Vagina (tissue), 2 donors: ENCODE measurements at regions not wholly inside any gene's neighbourhood (a gene's known extent, or its start where the extent isn't known, plus 50 kb on each side); places are given as distances from the start of the nearest gene placed in this dataset.
"Not testable (repeated sequence)": the region's sequence is repeated elsewhere in the genome, so short reads cannot be mapped to it uniquely, and the experiment has no call there.

Experiments
- DNase-seq, 2 donors: peaks; one replicate each; pipeline ENCODE4 v3.0.0-alpha.2; 2017; ENCODE audit errors: extremely low spot score in 2 of 2
- H3K27ac ChIP-seq: fragments of 200-600 bp; sonication (generic); one replicate; pipeline ENCODE4 v1.5.1; 2019
- H3K27me3 ChIP-seq: fragments of 200-600 bp; sonication (generic); one replicate; pipeline ENCODE4 v1.5.1; 2019
- H3K36me3 ChIP-seq, 2 donors: fragments of 200-600 bp; sonication (generic); one replicate each; pipeline ENCODE4 v1.5.1; 2017 to 2019
- H3K4me1 ChIP-seq: fragments of 200-600 bp; sonication (generic); one replicate; pipeline ENCODE4 v1.5.1; 2019
- H3K4me3 ChIP-seq, 2 donors: fragments of 200-600 bp; sonication (generic); 1 replicate in 1 of 2; 2 replicates in 1 of 2; pipeline ENCODE4 v1.5.1; 2016 to 2019
- H3K9me3 ChIP-seq: fragments of 200-600 bp; sonication (generic); one replicate; pipeline ENCODE4 v1.5.1; 2019
- POLR2A ChIP-seq, 2 donors: fragments of 450-650 bp; IDR thresholded peaks; one replicate each; pipeline ENCODE4 v1.6.1; 2017; ENCODE audit warnings: antibody characterized with exemption in 2 of 2, mild to moderate bottlenecking in 2 of 2, moderate library complexity in 2 of 2
- POLR2AphosphoS5 ChIP-seq, 2 donors: sonication (generic); formaldehyde crosslinking; IDR thresholded peaks; one replicate each; pipeline ENCODE4 v1.9.0; 2017; ENCODE audit warnings: antibody characterized with exemption in 2 of 2, mild to moderate bottlenecking in 2 of 2, low read depth in 1 of 2; ENCODE audit not compliant: insufficient read depth in 1 of 2
- intact Hi-C: fragments of 100-400 bp; cut with DNase I; formaldehyde crosslinking; loops from one replicate; pipeline ENCODE4 v1.15.1; 2023
- TF ChIP-seq, protein P1 (sequence below), 3 experiments: fragments of 450-650 bp in 2 of 3; fragments of 200-600 bp in 1 of 3; sonication (generic) in 1 of 3; IDR thresholded peaks; one replicate each; pipeline ENCODE4 v1.5.1; 2017 to 2019; ENCODE audit warnings: antibody characterized with exemption in 3 of 3, mild to moderate bottlenecking in 2 of 3, moderate library complexity in 2 of 3

DNA sequence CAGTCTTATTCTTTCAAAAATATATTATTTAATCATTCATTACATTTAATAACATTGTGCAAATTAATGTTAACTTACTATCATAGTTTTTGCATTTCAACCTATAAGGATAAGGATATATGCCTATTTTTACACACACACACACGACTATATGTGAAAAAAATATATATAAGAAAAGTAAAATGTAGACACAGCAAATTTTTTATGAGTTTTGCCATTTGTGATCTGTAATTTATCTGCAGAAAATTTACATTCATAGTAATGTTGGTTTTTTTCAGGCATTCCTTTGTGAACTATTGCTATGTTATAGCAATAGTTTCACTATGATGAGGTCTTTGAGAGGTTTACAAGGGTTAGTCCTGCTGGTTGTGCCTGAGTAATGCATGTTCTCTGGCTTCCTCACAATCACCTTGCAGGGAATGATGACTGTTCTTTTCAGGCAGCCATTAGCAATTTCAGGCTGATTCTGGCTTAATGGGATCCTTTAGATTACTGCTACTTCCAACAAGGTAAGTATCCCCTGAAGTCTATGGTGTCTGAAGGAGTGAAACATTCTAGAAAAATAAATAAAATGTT, 183.7 kb upstream of the CDK1 start:
- H3K27me3 ChIP-seq, result no peaks in the 10 kb centered on the region
- no peak overlapping the region for H3K27ac ChIP-seq
- no peaks in the 10 kb centered on the region for H3K4me1 ChIP-seq
- TF ChIP-seq POLR2AphosphoS5 (IDR thresholded peaks at IDR 0.05; ENCODE audit: insufficient read depth in 1 of 2, low read depth in 1 of 2), result no peak
- TF ChIP-seq, protein P1, sequence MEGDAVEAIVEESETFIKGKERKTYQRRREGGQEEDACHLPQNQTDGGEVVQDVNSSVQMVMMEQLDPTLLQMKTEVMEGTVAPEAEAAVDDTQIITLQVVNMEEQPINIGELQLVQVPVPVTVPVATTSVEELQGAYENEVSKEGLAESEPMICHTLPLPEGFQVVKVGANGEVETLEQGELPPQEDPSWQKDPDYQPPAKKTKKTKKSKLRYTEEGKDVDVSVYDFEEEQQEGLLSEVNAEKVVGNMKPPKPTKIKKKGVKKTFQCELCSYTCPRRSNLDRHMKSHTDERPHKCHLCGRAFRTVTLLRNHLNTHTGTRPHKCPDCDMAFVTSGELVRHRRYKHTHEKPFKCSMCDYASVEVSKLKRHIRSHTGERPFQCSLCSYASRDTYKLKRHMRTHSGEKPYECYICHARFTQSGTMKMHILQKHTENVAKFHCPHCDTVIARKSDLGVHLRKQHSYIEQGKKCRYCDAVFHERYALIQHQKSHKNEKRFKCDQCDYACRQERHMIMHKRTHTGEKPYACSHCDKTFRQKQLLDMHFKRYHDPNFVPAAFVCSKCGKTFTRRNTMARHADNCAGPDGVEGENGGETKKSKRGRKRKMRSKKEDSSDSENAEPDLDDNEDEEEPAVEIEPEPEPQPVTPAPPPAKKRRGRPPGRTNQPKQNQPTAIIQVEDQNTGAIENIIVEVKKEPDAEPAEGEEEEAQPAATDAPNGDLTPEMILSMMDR (IDR thresholded peaks at IDR 0.05), result no peak
- TF ChIP-seq POLR2A (IDR thresholded peaks at IDR 0.05), result no peak
- no peaks in the 10 kb centered on the region for H3K36me3 ChIP-seq
- no peaks in the 10 kb centered on the region for H3K9me3 ChIP-seq
- DNase-seq, result no peak
- no peak overlapping the region for H3K4me3 ChIP-seq
- intact Hi-C loops, result no loop called here

DNA sequence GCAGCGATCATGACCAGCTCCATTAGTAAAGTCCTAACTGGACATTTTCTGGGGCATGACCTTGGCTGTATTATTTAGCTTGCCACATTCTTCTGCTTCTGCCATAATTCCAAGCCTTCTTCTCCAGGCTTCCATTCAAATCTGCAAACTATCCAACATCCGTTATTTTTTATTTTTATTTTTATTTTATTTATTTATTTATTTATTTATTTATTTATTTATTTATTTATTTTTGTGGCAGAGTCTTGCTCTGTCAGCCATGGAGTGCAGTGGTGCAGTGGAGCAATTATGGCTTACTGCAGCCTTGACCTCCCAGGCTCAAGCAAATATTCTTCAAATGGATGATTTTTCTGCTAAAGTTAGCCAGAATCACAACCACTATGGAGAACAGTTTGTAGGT, 187.2 kb upstream of the CDK1 start:
- Histone ChIP-seq H3K9me3 (no peaks in the 10 kb centered on the region), H3K4me3 (no peak overlapping the region), H3K4me1 (no peaks in the 10 kb centered on the region), H3K36me3 (no peaks in the 10 kb centered on the region), H3K27ac (no peak overlapping the region), H3K27me3 (no peaks in the 10 kb centered on the region)
- no peak for DNase-seq
- intact Hi-C loops, result no loop called here
- TF ChIP-seq POLR2A (IDR thresholded peaks at IDR 0.05), result no peak
- TF ChIP-seq POLR2AphosphoS5 (IDR thresholded peaks at IDR 0.05; ENCODE audit: insufficient read depth in 1 of 2, low read depth in 1 of 2), result no peak
- TF ChIP-seq, protein P1 (IDR thresholded peaks at IDR 0.05), result no peak

DNA sequence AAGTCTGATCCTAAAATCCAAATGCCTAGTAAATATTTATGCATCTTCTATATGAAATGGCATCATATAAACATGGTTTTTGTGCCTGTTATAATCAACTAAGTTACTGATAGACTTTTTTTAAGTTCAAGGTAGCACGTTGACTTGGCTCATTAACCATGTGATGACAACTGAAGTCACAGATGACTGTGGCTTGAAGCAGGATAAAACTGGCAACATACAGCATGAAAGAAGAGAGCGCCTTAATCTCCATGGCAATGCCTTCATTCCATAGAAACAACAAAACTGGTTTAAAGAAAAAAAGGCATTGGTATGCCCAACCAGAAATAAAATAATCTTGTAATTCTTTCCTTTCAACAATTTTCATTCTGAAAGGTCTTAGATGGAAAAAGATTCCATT, 188.9 kb upstream of the CDK1 start:
- Histone ChIP-seq H3K27ac (no peak overlapping the region), H3K4me1 (no peaks in the 10 kb centered on the region), H3K36me3 (no peaks in the 10 kb centered on the region), H3K4me3 (no peak overlapping the region), H3K9me3 (no peaks in the 10 kb centered on the region), H3K27me3 (no peaks in the 10 kb centered on the region)
- TF ChIP-seq, protein P1 (IDR thresholded peaks at IDR 0.05), result no peak
- TF ChIP-seq POLR2A (IDR thresholded peaks at IDR 0.05), result no peak
- no peak for TF ChIP-seq POLR2AphosphoS5 (IDR thresholded peaks at IDR 0.05; ENCODE audit: insufficient read depth in 1 of 2, low read depth in 1 of 2)
- DNase-seq, result no peak
- intact Hi-C loops, result no loop called here

DNA sequence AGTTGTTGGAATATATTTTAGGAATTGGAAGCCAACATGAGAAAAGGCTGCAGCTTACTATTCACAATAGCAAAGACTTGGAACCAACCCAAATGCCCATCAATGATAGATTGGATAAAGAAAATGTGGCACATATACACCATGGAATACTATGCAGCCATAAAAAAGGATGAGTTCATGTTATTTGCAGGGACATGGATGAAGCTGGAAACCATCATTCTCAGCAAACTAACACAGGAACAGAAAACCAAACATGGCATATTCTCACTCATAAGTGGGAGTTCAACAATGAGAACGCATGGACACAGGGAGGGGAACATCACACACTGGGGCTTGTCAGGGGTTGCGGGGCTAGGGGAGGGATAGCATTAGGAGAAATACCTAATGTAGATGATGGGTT, 192.1 kb upstream of the ANK3 start:
- H3K27me3 ChIP-seq, H3K36me3 ChIP-seq, H3K4me3 ChIP-seq, DNase-seq, H3K9me3 ChIP-seq, H3K27ac ChIP-seq, intact Hi-C loops, H3K4me1 ChIP-seq: not testable (repeated sequence)

DNA sequence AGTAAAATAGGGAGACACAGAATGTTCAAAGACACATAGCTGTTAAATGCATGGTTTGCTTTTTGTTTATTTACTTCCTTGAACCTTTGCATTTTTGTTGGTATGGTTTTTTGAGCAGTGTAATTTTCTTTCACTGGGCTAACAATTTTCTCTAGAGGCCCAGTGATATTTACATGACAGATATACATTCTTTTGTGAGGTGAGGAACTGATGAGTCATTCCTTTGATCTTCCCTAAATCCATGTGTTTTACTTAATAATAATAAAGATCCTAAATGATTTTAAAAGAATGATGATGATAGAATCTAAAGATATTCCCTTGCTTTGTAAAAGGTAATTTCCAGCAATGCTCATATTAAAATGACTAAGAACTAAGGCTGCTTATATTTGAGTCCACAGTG, 188.5 kb upstream of the ANK3 start:
- H3K4me3 ChIP-seq, result no peak overlapping the region
- no peaks in the 10 kb centered on the region for H3K27me3 ChIP-seq
- TF ChIP-seq POLR2A (IDR thresholded peaks at IDR 0.05) (no peak), POLR2AphosphoS5 (IDR thresholded peaks at IDR 0.05; ENCODE audit: insufficient read depth in 1 of 2, low read depth in 1 of 2) (no peak)
- TF ChIP-seq, protein P1 (IDR thresholded peaks at IDR 0.05), result no peak
- no peak overlapping the region for H3K27ac ChIP-seq
- intact Hi-C loops, result no loop called here
- no peaks in the 10 kb centered on the region for H3K9me3 ChIP-seq
- H3K4me1 ChIP-seq, result no peaks in the 10 kb centered on the region
- DNase-seq, result no peak
- H3K36me3 ChIP-seq, result no peaks in the 10 kb centered on the region
